T-helper 9 cell (primary cell): ENCODE measurements at regions not wholly inside any gene's neighbourhood (a gene's known extent, or its start where the extent isn't known, plus 50 kb on each side); places are given as distances from the start of the nearest gene placed in this dataset.
"Not testable (repeated sequence)": the region's sequence is repeated elsewhere in the genome, so short reads cannot be mapped to it uniquely, and the experiment has no call there.

ENCODE experiments used
- DNase-seq: peaks from one replicate; pipeline ENCODE4 v3.0.0-alpha.2; 2020

DNA sequence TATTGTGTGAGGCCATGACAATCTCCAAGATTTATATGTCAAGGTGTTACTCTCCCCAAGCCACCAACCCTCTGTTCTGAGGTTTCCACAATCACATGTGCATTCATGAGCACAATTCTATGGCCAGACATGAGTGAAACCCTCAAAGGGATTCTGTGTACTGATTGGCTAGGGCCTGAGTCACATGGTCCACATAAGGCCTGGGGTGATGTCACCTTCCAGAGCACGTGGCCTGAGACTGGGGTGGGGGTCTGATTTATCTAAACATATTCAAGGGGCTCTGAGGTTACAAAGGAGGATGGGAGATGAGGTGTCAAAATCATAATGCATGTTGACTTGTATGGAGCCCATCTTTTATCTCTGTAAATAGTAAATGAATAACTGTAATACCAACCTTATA lies 1369.9 kb upstream of the TMEM132C start:
- no peak for DNase-seq

DNA sequence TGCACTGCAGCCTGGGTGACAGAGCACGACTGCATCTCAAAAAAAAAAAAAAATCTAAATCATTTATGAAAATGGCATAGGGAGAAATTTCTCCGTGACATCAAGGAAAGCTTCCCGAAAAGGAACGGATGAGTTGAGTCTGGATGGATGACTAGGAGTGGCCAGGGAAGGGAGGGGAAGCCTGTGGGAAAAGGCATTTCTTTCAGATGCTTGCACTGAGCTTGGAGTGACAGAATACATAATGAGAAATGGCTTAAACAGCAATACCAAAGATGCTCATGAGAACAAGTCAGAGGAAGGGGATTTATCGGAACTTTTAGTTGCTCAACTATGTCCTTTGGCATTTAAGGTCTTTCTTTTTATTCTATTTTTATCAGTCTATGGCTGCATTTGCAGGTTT lies 1369.2 kb upstream of the TMEM132C start:
- DNase-seq, result no peak

DNA sequence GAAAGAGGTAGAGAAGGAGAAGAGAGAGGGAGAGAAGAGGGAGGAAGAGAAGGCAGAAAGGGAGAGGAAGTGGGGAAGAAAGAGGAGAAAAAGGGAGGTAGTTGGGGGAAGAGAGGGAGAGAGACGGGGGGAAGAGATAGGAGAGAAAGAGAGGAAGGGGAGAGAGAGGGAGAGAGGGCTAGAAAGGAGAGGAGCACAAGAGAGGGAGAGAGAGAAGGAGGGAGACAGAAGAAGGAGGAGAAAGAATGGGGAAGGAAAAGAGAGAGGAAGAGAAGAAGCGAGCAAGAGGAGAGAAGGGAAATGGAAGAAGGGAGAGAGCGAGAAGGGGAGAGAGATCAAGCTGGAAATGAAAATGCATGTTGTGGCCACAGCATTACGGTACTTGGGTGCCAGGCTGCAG lies 1368.4 kb upstream of the TMEM132C start:
- DNase-seq, result no peak

DNA sequence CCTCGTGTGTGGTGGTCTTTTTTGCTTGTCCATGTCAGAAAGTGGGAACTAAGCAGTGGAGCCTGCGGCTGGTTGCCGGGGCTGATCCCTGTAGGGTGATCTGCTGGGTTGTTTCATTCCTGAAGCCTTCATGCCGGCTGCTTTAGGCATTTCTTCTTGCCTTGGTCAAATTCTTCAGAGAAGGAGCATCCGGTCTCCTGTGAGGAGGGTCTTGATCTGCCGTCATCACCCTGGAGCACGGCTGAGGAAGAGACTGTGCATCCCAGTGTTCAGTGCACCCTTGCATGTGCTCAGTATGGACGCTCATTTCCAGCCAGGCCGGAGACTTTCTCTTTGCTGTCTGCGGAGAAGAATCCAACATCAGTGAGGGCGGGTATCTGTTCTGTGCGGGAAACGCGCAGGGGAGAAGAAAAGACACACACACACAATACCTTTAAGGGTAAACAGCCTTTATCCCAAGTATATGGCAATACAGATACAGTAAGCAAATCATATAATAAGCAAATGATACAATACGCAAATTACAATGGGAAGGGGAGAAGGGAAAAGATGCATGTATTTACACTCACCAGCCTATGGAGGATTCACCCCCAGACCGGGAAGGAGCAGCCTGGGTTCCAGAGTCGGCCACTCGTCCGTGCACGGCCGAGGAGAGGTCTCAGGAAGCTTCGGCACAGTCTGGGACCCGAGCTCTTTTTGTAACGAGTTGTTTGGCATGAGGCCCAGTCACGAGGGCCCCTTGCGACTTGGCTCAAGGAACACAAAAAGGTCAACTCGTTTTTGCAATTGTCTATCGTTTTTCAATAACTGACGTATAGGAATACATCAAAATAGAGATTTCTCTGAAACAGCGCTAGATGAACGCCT lies 1366.8 kb upstream of the TMEM132C start:
- DNase-seq, result no peak

DNA sequence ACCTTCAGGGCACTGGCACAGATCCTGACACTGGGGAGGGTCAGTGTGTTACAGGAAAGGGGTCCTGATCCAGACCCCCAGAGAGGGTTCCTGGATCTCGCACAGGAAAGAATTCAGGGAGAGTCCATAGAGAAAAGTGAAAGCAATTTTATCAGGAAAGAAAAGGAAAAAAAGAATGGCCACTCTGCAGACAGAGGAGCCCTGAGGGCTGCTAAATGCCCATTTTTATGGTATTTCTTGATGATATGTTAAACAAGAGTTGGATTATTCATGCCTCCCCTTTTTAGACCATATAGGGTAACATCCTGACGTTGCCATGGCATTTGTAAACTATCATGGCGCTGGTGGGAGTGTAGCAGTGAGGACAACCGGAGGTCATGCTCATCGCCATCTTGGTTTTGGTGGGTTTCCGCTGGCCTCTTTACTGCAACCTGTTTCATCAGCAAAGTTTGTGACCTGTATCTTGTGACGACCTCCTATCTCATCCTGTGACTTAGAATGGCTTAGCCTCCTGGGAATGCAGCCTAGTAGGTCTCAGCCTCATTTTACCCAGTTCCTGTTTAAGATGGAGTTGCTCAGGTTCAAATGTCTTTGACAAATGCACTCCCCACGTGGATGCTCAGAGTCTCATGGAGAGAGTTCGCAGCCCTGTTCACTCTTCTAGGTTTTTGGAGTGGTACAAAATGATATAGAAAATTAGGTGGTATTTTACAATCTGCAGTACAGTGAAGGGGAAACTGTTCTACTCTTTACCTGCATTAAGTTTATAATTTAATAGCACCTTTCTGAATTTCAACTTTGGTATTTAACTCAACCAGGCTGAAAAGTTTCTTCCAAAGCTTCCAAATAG lies 1363.7 kb upstream of the TMEM132C start:
- DNase-seq, result no peak

DNA sequence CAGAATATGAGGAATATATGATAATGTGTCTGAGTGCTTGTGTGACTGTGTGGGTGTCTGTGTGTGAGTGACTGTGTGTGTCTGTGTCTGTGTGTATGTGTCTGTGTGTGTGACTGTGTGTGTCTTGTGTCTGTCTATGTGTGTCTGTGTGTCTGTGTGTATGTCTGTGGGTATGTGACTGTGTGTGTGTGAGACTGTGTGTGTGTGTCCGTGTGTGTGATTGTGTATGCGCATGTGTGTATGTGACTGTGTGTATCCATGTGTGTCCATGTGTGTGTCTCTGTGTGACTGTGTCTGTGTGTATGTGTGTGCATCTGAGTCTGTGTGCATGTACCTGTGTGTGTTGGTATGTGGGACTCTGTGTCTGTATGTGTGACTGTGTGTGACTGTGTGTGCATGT lies 1361.2 kb upstream of the TMEM132C start:
- no peak for DNase-seq

DNA sequence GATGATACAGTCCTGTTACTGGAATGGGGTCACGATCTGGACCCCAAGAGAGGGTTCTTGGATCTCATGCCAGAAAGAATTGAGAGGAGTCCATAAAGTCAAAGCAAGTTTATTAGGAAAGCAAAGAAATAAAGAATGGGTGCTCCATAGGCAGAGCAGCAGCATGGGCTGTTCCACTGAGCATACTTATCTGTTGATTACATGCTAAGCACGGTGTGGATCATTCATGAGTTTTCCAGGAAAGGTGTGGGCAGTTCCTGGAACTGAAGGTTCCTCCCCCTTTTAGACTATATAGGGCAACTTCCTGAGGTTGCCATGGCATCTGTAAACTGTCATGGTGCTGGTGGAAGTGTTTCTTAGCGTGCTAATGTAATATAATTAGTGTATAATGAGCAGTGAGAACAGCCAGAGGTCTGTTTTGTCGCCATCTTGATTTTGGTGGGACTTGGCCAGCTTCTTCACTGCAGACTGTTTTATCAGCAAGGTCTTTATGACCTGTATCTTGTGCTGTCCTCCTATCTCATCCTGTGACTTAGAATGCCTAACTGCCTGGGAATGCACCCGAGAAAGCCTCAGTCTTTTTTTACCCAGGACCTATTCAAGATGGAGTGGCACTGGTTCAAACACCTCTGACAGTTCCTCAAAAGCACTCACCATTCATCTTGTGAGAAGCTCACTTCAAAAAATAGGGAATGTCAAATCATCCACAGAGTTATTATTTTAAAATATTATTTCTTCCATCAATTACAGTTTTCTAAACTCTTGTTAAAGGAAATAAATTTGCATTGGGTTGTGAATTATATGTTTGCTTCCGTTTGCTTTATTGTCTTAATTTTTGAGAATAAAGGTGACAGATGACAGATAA lies 1358.8 kb upstream of the TMEM132C start:
- DNase-seq, result no peak

DNA sequence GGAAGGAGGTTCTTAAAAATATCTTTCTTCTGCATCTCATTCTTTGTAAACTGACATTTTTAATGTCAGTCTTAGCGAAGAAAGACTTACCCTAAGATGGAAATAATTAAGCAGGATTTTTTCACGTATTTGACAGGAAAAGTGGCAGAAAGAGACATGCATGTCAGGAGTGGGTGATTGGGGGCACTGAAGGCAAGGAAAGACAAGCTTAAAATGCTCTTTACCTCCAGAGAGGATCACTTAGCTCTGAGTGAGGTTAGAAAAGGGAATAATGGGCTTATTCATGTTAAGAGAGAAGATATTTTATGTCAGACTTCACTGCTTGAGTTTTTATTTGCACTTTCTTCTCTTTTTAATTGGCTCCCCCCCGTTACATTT lies 1358.2 kb upstream of the TMEM132C start:
- no peak for DNase-seq

DNA sequence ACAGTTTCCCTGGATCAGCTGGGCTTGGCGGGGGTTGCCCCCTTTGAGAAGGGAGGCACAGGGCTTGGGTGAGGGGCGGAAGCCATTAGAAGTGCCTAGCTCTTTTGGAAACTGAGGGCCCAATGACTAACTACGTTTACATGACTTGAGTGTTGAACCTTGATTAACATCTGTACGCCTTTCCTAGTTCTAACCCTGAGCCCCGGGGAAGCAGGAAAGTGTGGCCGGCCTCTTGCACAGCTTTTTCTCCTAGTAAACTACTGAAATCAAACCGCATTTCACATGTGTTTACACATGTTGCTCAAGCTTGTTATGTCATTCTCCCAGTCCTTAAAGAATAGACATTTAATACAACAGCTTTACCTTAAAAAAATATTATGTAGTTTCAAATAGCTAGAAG lies 1356.4 kb upstream of the TMEM132C start:
- no peak for DNase-seq

DNA sequence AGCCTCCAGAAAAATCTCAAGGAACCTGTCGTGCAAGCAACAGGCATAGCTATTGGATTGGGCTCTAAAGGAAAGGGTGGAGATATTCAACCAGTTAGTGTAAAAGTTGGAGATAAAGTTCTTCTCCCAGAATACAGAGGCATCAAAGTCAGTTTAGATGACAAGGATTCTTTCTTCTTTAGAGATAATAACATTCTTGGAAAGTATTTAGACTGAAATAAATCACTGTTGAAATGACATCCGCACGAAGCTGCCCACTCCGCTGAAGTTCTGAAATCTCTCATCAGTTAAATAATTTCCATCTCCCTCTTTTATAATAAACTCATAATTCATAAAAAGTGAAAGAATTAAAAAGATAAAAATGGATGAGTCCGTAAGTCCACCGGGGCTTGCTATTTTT lies 1354.9 kb upstream of the TMEM132C start:
- no peak for DNase-seq

DNA sequence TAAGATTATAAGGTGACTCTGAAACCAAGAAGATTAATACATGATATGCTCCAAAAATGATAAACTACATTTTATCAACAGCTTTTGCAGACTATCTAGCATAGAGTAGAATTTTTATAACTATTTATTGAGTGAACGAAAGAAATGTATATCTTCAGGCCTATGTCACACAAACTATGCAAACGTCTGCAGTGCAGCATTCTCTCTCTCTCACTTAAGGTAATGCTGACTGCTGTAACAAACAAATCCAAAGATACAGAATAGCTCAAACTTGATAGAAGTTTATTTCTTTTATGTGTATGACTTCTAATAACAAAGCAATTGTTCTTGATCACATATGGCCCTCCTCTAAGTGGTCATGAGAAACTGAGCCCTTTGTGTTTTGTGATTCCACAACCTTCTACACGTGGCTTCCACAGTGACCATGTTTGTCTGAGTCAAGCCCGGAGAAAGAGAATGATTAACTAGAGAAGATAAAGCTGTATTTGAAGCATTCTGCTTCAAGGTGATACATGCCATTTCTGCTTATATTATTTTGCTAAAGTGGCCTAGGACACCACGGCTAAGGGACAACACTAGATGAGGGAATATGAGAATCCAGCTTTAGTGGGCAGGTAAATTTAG lies 1352.7 kb upstream of the TMEM132C start:
- DNase-seq, result no peak

DNA sequence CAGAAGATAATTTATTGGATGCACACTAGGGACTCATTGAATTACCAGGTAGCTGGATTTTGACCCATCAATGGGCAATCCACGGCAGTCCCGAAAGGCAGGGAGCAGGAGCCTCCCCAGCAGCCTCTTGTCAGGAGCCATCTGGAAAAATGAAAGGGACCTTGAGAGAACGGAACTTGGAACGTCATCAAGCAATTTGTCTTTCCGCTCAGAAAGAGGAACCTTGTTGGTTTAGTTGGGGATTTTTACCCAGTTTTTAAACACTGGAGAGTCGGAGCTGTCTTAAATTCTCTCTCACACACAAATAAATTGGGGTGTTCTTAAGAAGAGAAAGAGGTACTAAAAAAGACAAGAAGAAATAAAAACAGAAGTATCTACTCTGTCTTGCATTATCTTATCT lies 1351.7 kb upstream of the TMEM132C start:
- no peak for DNase-seq

DNA sequence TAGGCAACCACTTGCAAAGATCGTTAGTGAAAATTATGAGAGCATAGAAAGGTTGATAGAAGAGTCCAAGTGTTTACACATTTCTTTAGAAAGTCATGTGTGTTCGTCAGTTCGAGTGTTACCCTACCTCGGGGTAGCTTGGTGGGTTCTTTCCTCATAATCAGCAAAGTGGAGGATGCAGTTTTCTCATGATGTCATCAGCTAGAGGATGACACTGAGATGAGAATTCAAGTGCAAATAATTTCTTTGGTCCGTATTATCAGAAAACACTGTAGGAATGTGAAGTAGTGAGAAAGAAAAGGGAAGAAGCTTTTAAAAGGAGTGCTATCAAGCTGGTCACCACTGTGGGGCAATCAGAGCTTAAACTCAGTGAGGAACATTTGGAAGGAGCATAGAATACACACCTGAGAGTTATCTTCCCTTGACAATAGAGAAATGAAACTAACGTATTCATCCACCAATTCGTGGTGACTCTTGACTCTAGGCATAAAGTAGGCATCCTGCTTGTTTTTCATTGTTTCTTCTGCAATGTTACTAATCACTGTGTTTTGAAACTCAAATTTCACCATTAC lies 1340.9 kb upstream of the TMEM132C start:
- no peak for DNase-seq

DNA sequence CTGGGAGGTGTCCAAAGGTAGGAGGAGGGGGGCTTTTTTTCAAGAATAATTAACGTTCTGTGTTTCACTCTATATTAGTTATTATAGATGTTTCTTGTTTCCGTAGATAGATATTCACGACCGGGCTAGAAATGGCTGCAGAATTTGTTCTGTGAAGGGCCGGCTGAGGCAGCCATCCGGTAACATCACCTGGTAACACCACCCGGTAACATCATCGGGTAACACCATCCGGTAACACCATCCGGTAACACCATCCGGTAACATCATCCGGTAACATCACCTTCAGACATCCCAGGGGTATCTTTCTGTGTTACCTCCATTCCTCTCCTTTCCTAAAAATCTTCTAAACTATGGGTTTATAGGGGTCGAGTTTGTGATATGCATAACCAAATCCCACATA lies 1336.7 kb upstream of the TMEM132C start:
- DNase-seq, result no peak

DNA sequence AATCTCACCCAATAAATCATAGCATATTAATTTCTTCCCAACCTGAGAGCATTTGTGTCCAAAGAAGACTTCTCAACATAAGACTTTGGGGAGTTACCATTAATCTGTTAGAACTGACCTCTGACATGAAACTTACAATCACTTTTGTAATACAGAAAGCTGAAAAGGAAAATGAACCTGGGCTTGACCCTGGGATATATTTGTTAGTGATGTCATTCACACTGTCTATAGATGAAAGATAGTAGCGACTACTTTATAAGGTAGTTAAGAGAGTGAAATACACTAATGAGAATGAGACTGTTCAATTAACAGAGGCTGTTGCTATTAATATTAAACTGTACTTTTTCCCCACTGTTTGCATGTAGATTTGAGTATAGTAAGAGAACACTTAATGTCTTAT lies 1334.8 kb upstream of the TMEM132C start:
- DNase-seq, result no peak

DNA sequence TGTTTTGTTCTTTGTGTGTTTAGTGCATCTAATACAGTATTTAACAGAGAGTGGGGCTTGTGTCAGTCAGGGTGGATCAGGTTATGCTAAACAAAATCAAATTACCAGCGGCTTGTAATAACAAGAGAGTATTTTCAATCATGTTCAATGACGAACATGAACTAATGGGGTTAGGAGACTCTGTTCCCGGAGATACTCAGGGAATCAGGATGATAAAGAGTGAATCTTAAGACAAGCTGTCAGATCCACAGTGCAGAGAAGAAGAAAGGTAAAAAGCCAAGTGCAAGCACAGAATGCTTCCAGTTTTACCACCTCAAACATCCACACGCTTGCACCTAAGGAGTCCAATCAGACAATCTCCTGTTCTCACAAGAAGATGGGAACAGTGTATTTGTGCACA lies 1331.5 kb upstream of the TMEM132C start:
- DNase-seq, result no peak

DNA sequence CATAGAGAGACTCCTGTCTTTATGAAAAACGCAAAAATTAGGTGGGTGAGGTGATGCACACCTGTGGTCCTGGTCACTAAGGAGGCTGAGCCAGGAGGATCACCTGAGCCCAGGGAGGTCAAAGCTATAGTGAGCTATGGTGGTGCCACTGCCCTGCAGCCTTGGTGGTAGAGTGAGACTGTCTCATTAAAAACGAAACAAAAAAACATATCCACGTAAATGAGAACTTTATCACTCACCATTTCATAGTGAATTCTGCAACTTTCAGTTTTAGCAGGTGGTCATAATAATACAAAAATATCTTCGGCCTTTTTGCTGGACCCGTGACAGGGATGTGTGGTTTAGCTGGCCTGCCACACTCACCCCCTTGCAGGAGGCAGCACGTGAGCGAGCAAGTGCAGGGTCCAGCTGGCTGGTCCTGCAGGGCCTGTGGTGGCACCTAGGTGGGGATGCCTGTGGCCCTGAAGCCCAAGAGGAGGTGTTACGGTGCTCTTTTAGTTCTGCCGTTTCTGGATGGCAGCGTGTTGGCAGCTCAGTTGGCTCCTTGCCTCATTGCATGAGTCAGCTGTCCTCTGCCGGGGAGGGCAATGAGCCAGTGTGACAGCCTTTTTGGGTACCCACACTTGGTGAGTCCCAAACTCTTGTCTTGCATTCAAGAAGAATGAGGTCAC lies 1330.7 kb upstream of the TMEM132C start:
- DNase-seq, result no peak

DNA sequence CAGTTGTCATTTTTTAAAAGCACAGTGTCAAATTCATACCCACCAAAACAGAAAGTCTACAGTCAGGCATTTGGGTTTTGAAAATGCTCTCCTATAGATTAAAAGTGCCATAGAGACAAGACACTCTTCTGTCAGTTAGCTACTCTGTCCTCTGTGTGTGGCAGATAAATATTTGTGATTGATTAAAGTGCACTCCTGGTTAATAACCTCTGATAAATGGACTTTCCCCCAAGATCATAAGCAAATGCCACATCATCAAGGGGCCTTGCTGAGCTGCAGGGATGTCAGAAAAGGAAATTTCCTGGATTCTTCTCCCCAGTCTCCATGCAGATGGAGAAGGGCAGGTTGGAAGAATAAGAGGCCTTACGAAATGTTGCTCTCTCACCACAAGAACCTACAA lies 1329.5 kb upstream of the TMEM132C start:
- DNase-seq, result no peak

DNA sequence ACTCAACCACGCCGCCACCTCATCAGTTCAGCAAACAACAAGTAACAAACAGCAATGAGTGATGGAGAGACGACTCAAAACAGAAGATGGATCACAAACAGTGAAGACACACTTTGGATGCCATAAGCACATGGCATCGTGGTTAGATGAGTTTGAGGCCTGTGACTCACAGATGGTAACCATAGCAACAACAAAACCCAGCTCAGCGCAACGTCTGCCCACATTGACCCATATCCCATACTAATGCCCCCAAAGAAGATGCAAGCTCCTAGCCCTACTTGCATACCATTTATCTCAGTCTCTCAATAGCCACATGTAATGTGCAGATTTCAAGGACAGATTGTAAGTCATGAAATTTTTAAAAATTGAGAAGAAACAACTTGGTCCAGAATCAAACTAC lies 1322.3 kb upstream of the TMEM132C start:
- DNase-seq, result no peak

DNA sequence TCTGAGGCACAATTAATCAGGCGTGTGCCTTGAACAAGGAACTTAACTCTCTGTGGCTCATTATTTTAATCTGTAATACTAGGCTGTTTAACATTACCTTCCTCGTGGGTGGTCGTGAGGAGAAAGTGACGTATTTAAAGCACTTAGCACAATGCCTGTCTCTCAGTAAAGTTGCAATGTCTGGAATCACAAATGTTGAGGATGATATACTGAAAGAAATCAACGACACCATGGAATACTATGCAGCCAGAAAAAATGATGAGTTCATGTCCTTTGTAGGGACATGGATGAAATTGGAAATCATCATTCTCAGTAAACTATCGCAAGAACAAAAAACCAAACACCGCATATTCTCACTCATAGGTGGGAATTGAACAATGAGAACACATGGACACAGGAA lies 1320.0 kb upstream of the TMEM132C start:
- not testable (repeated sequence) for DNase-seq

DNA sequence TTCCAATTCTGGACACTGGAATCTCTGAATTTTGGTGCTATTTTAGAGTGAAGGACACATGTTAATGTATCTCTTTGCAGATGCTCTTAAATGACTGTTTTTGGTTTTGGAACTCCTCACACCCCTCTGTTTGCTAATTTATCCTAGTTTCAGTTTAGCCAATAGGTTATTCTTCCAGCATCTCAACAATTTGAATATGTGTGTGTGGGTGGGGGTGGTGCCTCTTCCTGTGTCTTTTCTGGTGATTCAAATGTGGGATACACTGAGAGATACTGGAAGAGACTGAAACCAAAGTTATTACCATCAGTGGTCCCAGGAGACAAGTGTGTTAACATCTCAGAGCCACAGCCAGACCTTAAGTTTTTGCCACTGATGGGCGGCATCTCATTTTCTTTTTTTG lies 1317.4 kb upstream of the TMEM132C start:
- DNase-seq, result no peak

DNA sequence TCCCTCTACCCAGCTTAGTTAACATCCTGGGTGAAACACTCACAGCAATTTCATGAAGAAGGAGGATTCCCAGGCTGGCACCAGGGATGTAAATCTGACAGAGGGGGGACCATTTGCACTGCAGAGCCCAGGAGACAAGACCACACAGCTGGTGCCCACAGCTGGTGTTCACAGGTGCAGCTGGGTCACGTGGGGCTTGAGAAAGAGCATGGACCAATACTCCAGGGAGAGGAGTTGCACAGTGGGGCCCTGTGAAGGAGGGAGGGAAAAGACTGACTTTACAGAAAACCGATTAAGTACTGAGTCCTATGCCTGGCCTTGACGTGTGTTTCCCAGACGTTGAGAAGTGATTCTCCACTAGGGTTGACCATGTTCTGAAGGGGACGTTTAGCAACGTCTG lies 1316.7 kb upstream of the TMEM132C start:
- no peak for DNase-seq
